ENCODE measurements at regions not wholly inside any gene's neighbourhood (a gene's known extent, or its start where the extent isn't known, plus 50 kb on each side); places are given as distances from the start of the nearest gene placed in this dataset.

GRCh38 chr11:38173676-38174075 lies 1575.6 kb upstream of the RAG2 start:
- no peak overlapping the region for H3K4me3 ChIP-seq (ENCODE audit: low read length)
- H3K27ac ChIP-seq (ENCODE audit: low read depth, low read length), result no peak overlapping the region
- no peak overlapping the region for H3K9ac ChIP-seq (ENCODE audit: low read length)
- H3K4me1 ChIP-seq (ENCODE audit: control insufficient read depth, insufficient read depth, low read length), result no peaks in the 10 kb centered on the region
- H3K36me3 ChIP-seq (ENCODE audit: control insufficient read depth, insufficient read depth, low read length), result no peaks in the 10 kb centered on the region
- no peaks in the 10 kb centered on the region for H3K27me3 ChIP-seq (ENCODE audit: control insufficient read depth, insufficient read depth, low read length)

DNA sequence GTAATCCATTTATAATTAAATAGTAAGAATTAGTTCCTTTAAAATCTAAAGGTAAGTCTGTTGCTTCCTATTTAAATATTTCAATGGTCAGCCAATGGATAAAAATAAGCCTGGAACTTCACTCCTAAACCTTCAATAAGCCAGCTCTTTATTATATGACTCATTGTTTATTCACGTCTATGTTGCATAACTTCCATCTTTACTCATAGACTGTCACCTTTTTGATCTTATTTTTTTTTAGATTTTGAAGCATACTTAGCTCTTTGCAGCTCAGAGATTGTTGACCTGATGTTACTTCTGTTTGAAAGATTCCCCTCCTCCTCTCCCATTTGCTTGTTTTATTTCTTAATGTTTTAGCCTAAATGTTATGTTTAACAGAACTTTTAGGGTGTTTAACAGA lies 1571.2 kb upstream of the RAG2 start:
- Histone ChIP-seq H3K27ac (ENCODE audit: low read depth, low read length) (no peak overlapping the region), H3K9ac (ENCODE audit: low read length) (no peak overlapping the region), H3K4me1 (ENCODE audit: control insufficient read depth, insufficient read depth, low read length) (no peaks in the 10 kb centered on the region), H3K36me3 (ENCODE audit: control insufficient read depth, insufficient read depth, low read length) (no peaks in the 10 kb centered on the region), H3K4me3 (ENCODE audit: low read length) (no peak overlapping the region), H3K27me3 (ENCODE audit: control insufficient read depth, insufficient read depth, low read length) (no peaks in the 10 kb centered on the region)

- Histone ChIP-seq H3K9ac (ENCODE audit: low read length) (no peak overlapping the region), H3K36me3 (ENCODE audit: control insufficient read depth, insufficient read depth, low read length) (no peaks in the 10 kb centered on the region), H3K4me3 (ENCODE audit: low read length) (no peak overlapping the region), H3K27me3 (ENCODE audit: control insufficient read depth, insufficient read depth, low read length) (no peaks in the 10 kb centered on the region), H3K27ac (ENCODE audit: low read depth, low read length) (no peak overlapping the region), H3K4me1 (ENCODE audit: control insufficient read depth, insufficient read depth, low read length) (no peaks in the 10 kb centered on the region)
Observed at GRCh38 chr11:38163526-38163925, 1565.5 kb upstream of the RAG2 start.

DNA sequence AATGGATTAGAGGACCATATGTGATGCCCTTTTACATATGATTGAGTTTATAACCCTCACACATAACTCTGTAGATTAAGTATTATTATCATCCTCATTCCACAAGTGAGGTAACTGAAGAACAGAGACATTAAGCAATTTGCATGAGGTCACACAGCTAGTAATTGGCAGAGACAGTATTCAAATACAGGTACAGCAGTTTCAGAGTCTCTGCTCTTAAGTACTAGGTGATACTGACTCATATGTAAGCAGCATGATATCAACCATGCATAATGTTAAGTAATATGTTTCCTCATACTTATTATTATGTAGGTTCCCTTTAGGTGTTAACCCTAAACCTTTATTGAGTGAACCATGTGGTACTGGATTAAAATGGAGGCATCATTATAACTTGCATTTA lies 1562.4 kb upstream of the RAG2 start:
- no peaks in the 10 kb centered on the region for H3K36me3 ChIP-seq (ENCODE audit: control insufficient read depth, insufficient read depth, low read length)
- no peak overlapping the region for H3K27ac ChIP-seq (ENCODE audit: low read depth, low read length)
- H3K4me3 ChIP-seq (ENCODE audit: low read length), result no peak overlapping the region
- H3K9ac ChIP-seq (ENCODE audit: low read length), result no peak overlapping the region
- H3K27me3 ChIP-seq (ENCODE audit: control insufficient read depth, insufficient read depth, low read length), result no peaks in the 10 kb centered on the region
- no peaks in the 10 kb centered on the region for H3K4me1 ChIP-seq (ENCODE audit: control insufficient read depth, insufficient read depth, low read length)

- H3K4me1 ChIP-seq (ENCODE audit: control insufficient read depth, insufficient read depth, low read length), result no peaks in the 10 kb centered on the region
- no peak overlapping the region for H3K4me3 ChIP-seq (ENCODE audit: low read length)
- H3K9ac ChIP-seq (ENCODE audit: low read length), result no peak overlapping the region
- no peaks in the 10 kb centered on the region for H3K27me3 ChIP-seq (ENCODE audit: control insufficient read depth, insufficient read depth, low read length)
- no peak overlapping the region for H3K27ac ChIP-seq (ENCODE audit: low read depth, low read length)
- H3K36me3 ChIP-seq (ENCODE audit: control insufficient read depth, insufficient read depth, low read length), result no peaks in the 10 kb centered on the region
Observed at GRCh38 chr11:38159038-38159437, 1561.0 kb upstream of the RAG2 start.

DNA sequence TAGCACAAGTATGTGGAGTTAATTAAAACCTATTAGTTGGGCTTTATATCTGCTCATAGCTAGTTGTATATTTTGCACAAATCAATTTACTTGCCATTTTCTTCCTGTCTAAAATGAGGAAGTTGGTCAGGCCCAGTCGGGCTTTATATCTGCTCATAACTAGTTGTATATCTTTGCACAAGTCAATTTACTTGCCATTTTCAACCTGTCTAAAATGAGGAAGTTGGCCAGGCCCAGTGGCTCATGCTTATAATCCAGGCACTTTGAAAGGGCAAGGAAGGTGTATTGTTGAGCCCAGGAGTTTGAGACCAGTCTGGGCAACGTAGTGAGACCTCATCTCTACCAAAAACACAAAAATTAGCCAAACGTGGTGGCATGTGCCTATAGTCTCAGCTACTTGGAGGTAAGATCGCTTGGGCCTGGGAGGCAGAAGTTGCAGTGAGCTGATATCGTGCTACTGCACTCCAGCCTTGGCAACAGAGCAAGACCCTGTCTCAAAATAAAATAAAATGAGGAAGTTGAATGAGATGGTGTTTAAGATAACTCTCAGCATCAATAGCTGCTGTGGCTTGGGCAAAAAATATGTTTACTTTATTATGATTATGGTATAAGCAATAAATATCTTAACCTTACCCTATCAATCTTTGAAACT lies 1558.6 kb upstream of the RAG2 start:
- no peaks in the 10 kb centered on the region for H3K36me3 ChIP-seq (ENCODE audit: control insufficient read depth, insufficient read depth, low read length)
- no peaks in the 10 kb centered on the region for H3K4me1 ChIP-seq (ENCODE audit: control insufficient read depth, insufficient read depth, low read length)
- no peak overlapping the region for H3K4me3 ChIP-seq (ENCODE audit: low read length)
- H3K27me3 ChIP-seq (ENCODE audit: control insufficient read depth, insufficient read depth, low read length), result no peaks in the 10 kb centered on the region
- no peak overlapping the region for H3K9ac ChIP-seq (ENCODE audit: low read length)
- no peak overlapping the region for H3K27ac ChIP-seq (ENCODE audit: low read depth, low read length)

DNA sequence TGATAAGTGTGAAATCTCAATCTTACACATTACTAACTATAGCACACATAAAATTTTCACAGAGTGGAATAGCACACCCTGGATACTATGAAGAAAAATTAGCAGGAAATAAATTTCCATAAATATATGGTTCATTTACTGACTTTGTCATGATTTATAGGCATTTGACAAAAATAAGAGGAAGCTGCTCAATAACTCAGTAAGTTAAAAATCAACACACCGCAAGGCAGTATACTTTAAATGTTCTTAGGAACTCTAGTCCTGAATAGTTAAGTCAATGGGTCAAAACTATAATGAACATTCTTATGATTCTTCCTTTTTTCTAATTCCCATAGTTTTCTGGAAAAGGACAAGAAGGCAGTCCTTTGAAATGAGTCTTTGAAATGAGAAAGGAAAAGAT lies 1557.8 kb upstream of the RAG2 start:
- H3K9ac ChIP-seq (ENCODE audit: low read length), result no peak overlapping the region
- no peaks in the 10 kb centered on the region for H3K36me3 ChIP-seq (ENCODE audit: control insufficient read depth, insufficient read depth, low read length)
- no peak overlapping the region for H3K4me3 ChIP-seq (ENCODE audit: low read length)
- H3K27ac ChIP-seq (ENCODE audit: low read depth, low read length), result no peak overlapping the region
- H3K27me3 ChIP-seq (ENCODE audit: control insufficient read depth, insufficient read depth, low read length), result no peaks in the 10 kb centered on the region
- H3K4me1 ChIP-seq (ENCODE audit: control insufficient read depth, insufficient read depth, low read length), result no peaks in the 10 kb centered on the region

DNA sequence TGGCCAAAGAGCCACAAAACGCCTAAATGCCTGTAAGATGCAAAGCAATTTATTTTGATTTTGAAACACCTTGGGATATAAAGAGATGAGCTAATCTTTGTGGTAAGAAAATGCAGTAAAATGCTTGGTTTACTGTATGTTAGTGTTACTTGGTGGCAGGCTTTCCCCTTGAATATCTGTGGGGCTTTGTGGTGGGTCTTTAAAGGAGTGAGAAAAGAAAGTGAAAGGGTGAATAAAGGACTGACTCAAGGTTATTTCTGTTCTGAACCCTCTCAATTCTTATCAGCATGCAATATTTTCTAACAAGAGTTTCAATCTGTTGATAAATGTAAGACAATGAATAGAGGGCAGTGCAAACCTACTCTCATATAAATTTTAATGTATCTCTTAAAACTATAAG lies 1555.9 kb upstream of the RAG2 start:
- no peak overlapping the region for H3K27ac ChIP-seq (ENCODE audit: low read depth, low read length)
- H3K9ac ChIP-seq (ENCODE audit: low read length), result no peak overlapping the region
- H3K27me3 ChIP-seq (ENCODE audit: control insufficient read depth, insufficient read depth, low read length), result no peaks in the 10 kb centered on the region

GRCh38 chr11:38143852-38144251 lies 1545.8 kb upstream of the RAG2 start:
- no peak overlapping the region for H3K9ac ChIP-seq (ENCODE audit: low read length)
- no peaks in the 10 kb centered on the region for H3K4me1 ChIP-seq (ENCODE audit: control insufficient read depth, insufficient read depth, low read length)
- H3K4me3 ChIP-seq (ENCODE audit: low read length), result no peak overlapping the region
- no peaks in the 10 kb centered on the region for H3K27me3 ChIP-seq (ENCODE audit: control insufficient read depth, insufficient read depth, low read length)
- no peaks in the 10 kb centered on the region for H3K36me3 ChIP-seq (ENCODE audit: control insufficient read depth, insufficient read depth, low read length)
- H3K27ac ChIP-seq (ENCODE audit: low read depth, low read length), result no peak overlapping the region

More for the DNA sequence above, 1555.9 kb upstream of the RAG2 start:
- Histone ChIP-seq H3K4me3 (ENCODE audit: low read length) (no peak overlapping the region), H3K4me1 (ENCODE audit: control insufficient read depth, insufficient read depth, low read length) (no peaks in the 10 kb centered on the region), H3K36me3 (ENCODE audit: control insufficient read depth, insufficient read depth, low read length) (no peaks in the 10 kb centered on the region)

DNA sequence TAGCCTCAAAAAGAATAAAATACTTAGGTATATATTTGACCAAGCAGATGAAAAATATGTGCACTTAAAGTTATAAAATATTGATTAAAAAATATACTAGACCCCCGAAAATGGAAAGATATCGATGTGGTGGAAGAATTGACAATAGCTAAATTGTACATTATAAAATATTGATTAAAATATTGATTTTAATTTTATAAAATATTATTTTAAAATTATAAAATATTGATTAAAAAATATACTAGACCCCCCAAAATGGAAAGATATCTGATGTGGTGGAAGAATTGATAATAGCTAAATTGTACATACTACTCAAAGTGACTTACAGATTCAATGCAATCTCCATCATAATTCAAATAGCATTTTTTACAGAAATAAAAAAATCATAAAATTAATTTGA lies 1540.9 kb upstream of the RAG2 start:
- Histone ChIP-seq H3K36me3 (ENCODE audit: control insufficient read depth, insufficient read depth, low read length) (no peaks in the 10 kb centered on the region), H3K4me3 (ENCODE audit: low read length) (no peak overlapping the region), H3K4me1 (ENCODE audit: control insufficient read depth, insufficient read depth, low read length) (no peaks in the 10 kb centered on the region), H3K9ac (ENCODE audit: low read length) (no peak overlapping the region), H3K27ac (ENCODE audit: low read depth, low read length) (no peak overlapping the region), H3K27me3 (ENCODE audit: control insufficient read depth, insufficient read depth, low read length) (no peaks in the 10 kb centered on the region)

GRCh38 chr11:38136887-38137286 lies 1538.9 kb upstream of the RAG2 start:
- H3K36me3 ChIP-seq (ENCODE audit: control insufficient read depth, insufficient read depth, low read length), result no peaks in the 10 kb centered on the region
- H3K27ac ChIP-seq (ENCODE audit: low read depth, low read length), result no peak overlapping the region
- H3K27me3 ChIP-seq (ENCODE audit: control insufficient read depth, insufficient read depth, low read length), result no peaks in the 10 kb centered on the region
- H3K4me3 ChIP-seq (ENCODE audit: low read length), result no peak overlapping the region
- H3K4me1 ChIP-seq (ENCODE audit: control insufficient read depth, insufficient read depth, low read length), result no peaks in the 10 kb centered on the region
- H3K9ac ChIP-seq (ENCODE audit: low read length), result no peak overlapping the region

GRCh38 chr11:38131535-38131934 lies 1533.5 kb upstream of the RAG2 start:
- no peaks in the 10 kb centered on the region for H3K4me1 ChIP-seq (ENCODE audit: control insufficient read depth, insufficient read depth, low read length)
- H3K27me3 ChIP-seq (ENCODE audit: control insufficient read depth, insufficient read depth, low read length), result no peaks in the 10 kb centered on the region
- no peak overlapping the region for H3K9ac ChIP-seq (ENCODE audit: low read length)
- H3K4me3 ChIP-seq (ENCODE audit: low read length), result no peak overlapping the region
- no peak overlapping the region for H3K27ac ChIP-seq (ENCODE audit: low read depth, low read length)
- no peaks in the 10 kb centered on the region for H3K36me3 ChIP-seq (ENCODE audit: control insufficient read depth, insufficient read depth, low read length)

GRCh38 chr11:38130976-38131375 lies 1532.9 kb upstream of the RAG2 start:
- H3K27me3 ChIP-seq (ENCODE audit: control insufficient read depth, insufficient read depth, low read length), result no peaks in the 10 kb centered on the region
- no peak overlapping the region for H3K4me3 ChIP-seq (ENCODE audit: low read length)
- H3K9ac ChIP-seq (ENCODE audit: low read length), result no peak overlapping the region
- H3K4me1 ChIP-seq (ENCODE audit: control insufficient read depth, insufficient read depth, low read length), result no peaks in the 10 kb centered on the region
- H3K27ac ChIP-seq (ENCODE audit: low read depth, low read length), result no peak overlapping the region
- no peaks in the 10 kb centered on the region for H3K36me3 ChIP-seq (ENCODE audit: control insufficient read depth, insufficient read depth, low read length)
